Mesendoderm (in vitro differentiated cells): ENCODE measurements at regions not wholly inside any gene's neighbourhood (a gene's known extent, or its start where the extent isn't known, plus 50 kb on each side); places are given as distances from the start of the nearest gene placed in this dataset.

Experiments
- DNase-seq: peaks from one replicate; pipeline ENCODE4 v3.0.0; 2013
- H2AK5ac ChIP-seq: 2 replicates; pipeline ENCODE4 v1.6.1; 2013; ENCODE audit warnings: low read length, inconsistent platforms
- H2BK120ac ChIP-seq: 2 replicates; pipeline ENCODE4 v1.6.1; 2013; ENCODE audit warnings: low read depth, mild to moderate bottlenecking, low read length, moderate library complexity, mixed read lengths
- H2BK15ac ChIP-seq: replicated peaks from 2 replicates; pipeline ENCODE4 v1.6.1; 2013; ENCODE audit warnings: low read depth, mild to moderate bottlenecking, moderate library complexity
- H2BK5ac ChIP-seq: 2 replicates; pipeline ENCODE4 v1.6.1; 2013; ENCODE audit warnings: low read length, inconsistent platforms
- H3K18ac ChIP-seq: 2 replicates; pipeline ENCODE4 v1.6.1; 2013; ENCODE audit warnings: mild to moderate bottlenecking, low read length, mixed read lengths
- H3K23ac ChIP-seq: one replicate; pipeline ENCODE4 v1.6.1; 2013; ENCODE audit warnings: low read length
- H3K27ac ChIP-seq: 2 replicates; pipeline ENCODE4 v1.5.1; 2013; ENCODE audit warnings: low read depth, mild to moderate bottlenecking, inconsistent platforms, low read length, moderate library complexity
- H3K27me3 ChIP-seq: 2 replicates; pipeline ENCODE4 v1.6.1; 2013; ENCODE audit warnings: low read length, control low read depth, mild to moderate bottlenecking, inconsistent platforms; ENCODE audit not compliant: insufficient read depth, poor library complexity
- H3K36me3 ChIP-seq: 2 replicates; pipeline ENCODE4 v1.6.1; 2013; ENCODE audit warnings: low read length, inconsistent platforms; ENCODE audit not compliant: control insufficient read depth, insufficient read depth
- H3K4ac ChIP-seq: one replicate; pipeline ENCODE4 v1.6.1; 2013; ENCODE audit warnings: low read depth, mild to moderate bottlenecking, low read length, moderate library complexity
- H3K4me1 ChIP-seq: 2 replicates; pipeline ENCODE4 v1.6.1; 2013; ENCODE audit warnings: low read depth, low read length, inconsistent platforms; ENCODE audit not compliant: control insufficient read depth
- H3K4me2 ChIP-seq: 2 replicates; pipeline ENCODE4 v1.6.1; 2013; ENCODE audit warnings: low read length
- H3K4me3 ChIP-seq: 2 replicates; pipeline ENCODE4 v1.5.1; 2013; ENCODE audit warnings: mild to moderate bottlenecking, low read length
- H3K56ac ChIP-seq: one replicate; pipeline ENCODE4 v1.6.1; 2013; ENCODE audit warnings: low read length
- H3K79me1 ChIP-seq: 2 replicates; pipeline ENCODE4 v1.6.1; 2013; ENCODE audit warnings: low read length, inconsistent platforms
- H3K79me2 ChIP-seq: 2 replicates; pipeline ENCODE4 v1.6.1; 2013; ENCODE audit warnings: mild to moderate bottlenecking, low read length; ENCODE audit not compliant: control insufficient read depth, insufficient read depth
- H3K9ac ChIP-seq: 2 replicates; pipeline ENCODE4 v1.6.1; 2013; ENCODE audit warnings: low read length, inconsistent platforms
- H4K5ac ChIP-seq: one replicate; pipeline ENCODE4 v1.6.1; 2013; ENCODE audit warnings: low read length
- H4K8ac ChIP-seq: one replicate; pipeline ENCODE4 v1.6.1; 2013; ENCODE audit warnings: low read depth, mild to moderate bottlenecking, control low read depth, low read length, moderate library complexity
- WGBS: extraction: QIAGEN DNeasy Blood & Tissue Kit; methylation state at CpG from one replicate; pipeline ENCODE4 v1.1.7; 2013; ENCODE audit warnings: low lambda C conversion rate, missing lambda C conversion rate; ENCODE audit not compliant: insufficient coverage; ENCODE audit errors: extremely low coverage; 5-methylcytosine and 5-hydroxymethylcytosine counted together

- Histone ChIP-seq H3K4me2 (no peak overlapping the region), H3K56ac (no peak overlapping the region), H3K36me3 (no peaks in the 10 kb centered on the region), H4K5ac (no peak overlapping the region), H3K18ac (no peak overlapping the region), H2BK5ac (no peak overlapping the region), H4K8ac (no peak overlapping the region), H3K9ac (no peak overlapping the region), H3K23ac (no peak overlapping the region), H3K27me3 (no peaks in the 10 kb centered on the region), H3K27ac (no peak overlapping the region), H3K4me1 (no peaks in the 10 kb centered on the region), H2BK15ac (no peak overlapping the region), H2AK5ac (no peak overlapping the region), H2BK120ac (no peak overlapping the region), H3K79me1 (no peaks in the 10 kb centered on the region), H3K4me3 (no peak overlapping the region), H3K4ac (no peak overlapping the region), H3K79me2 (no peaks in the 10 kb centered on the region)
- DNase-seq: no peak
- no CpG with 5 or more reads among the region's 10 CpGs for WGBS
Observed at GRCh38 chr12:46523863-46524770, 151.5 kb upstream of the SLC38A2 start.

- no peak overlapping the region for H3K18ac ChIP-seq
- WGBS: no CpG with 5 or more reads among the region's 2 CpGs
- H3K36me3 ChIP-seq: no peaks in the 10 kb centered on the region
- no peak overlapping the region for H3K23ac ChIP-seq
- H3K27ac ChIP-seq: no peak overlapping the region
- no peak overlapping the region for H4K8ac ChIP-seq
- no peak overlapping the region for H3K4ac ChIP-seq
- H2BK120ac ChIP-seq: no peak overlapping the region
- H3K9ac ChIP-seq: no peak overlapping the region
- no peak overlapping the region for H3K4me3 ChIP-seq
- no peaks in the 10 kb centered on the region for H3K27me3 ChIP-seq
- no peak for DNase-seq
- H2AK5ac ChIP-seq: no peak overlapping the region
- H3K79me1 ChIP-seq: no peaks in the 10 kb centered on the region
- H3K4me2 ChIP-seq: no peak overlapping the region
- no peak overlapping the region for H4K5ac ChIP-seq
- no peak overlapping the region for H3K56ac ChIP-seq
- no peaks in the 10 kb centered on the region for H3K79me2 ChIP-seq
- H3K4me1 ChIP-seq: no peaks in the 10 kb centered on the region
- H2BK5ac ChIP-seq: no peak overlapping the region
- H2BK15ac ChIP-seq: no peak overlapping the region
Observed at GRCh38 chr12:46523446-46523845, 150.9 kb upstream of the SLC38A2 start.

GRCh38 chr12:46522071-46522470 lies 149.5 kb upstream of the SLC38A2 start:
- Histone ChIP-seq H3K4me3 (no peak overlapping the region), H3K4me2 (no peak overlapping the region), H3K79me1 (no peaks in the 10 kb centered on the region), H2BK5ac (no peak overlapping the region), H3K79me2 (no peaks in the 10 kb centered on the region), H3K9ac (no peak overlapping the region), H3K27ac (no peak overlapping the region), H3K23ac (no peak overlapping the region), H3K18ac (no peak overlapping the region), H3K4me1 (no peaks in the 10 kb centered on the region), H3K36me3 (no peaks in the 10 kb centered on the region), H2BK15ac (no peak overlapping the region), H2BK120ac (no peak overlapping the region), H3K27me3 (no peaks in the 10 kb centered on the region), H4K5ac (no peak overlapping the region), H3K56ac (no peak overlapping the region), H3K4ac (no peak overlapping the region), H4K8ac (no peak overlapping the region), H2AK5ac (no peak overlapping the region)
- no CpG with 5 or more reads among the region's 1 CpG for WGBS
- DNase-seq: no peak

GRCh38 chr12:46521145-46521544 lies 148.6 kb upstream of the SLC38A2 start:
- no peak overlapping the region for H3K56ac ChIP-seq
- H3K27me3 ChIP-seq: no peaks in the 10 kb centered on the region
- no peak overlapping the region for H3K27ac ChIP-seq
- WGBS: no CpG with 5 or more reads among the region's 2 CpGs
- no peak overlapping the region for H3K23ac ChIP-seq
- H3K79me1 ChIP-seq: no peaks in the 10 kb centered on the region
- no peak overlapping the region for H4K8ac ChIP-seq
- H3K4me2 ChIP-seq: no peak overlapping the region
- no peak overlapping the region for H2AK5ac ChIP-seq
- no peak overlapping the region for H3K18ac ChIP-seq
- DNase-seq: no peak
- no peaks in the 10 kb centered on the region for H3K4me1 ChIP-seq
- H4K5ac ChIP-seq: no peak overlapping the region
- no peaks in the 10 kb centered on the region for H3K79me2 ChIP-seq
- no peak overlapping the region for H2BK120ac ChIP-seq
- H3K36me3 ChIP-seq: no peaks in the 10 kb centered on the region
- no peak overlapping the region for H3K9ac ChIP-seq
- H2BK5ac ChIP-seq: no peak overlapping the region
- H3K4ac ChIP-seq: no peak overlapping the region
- H3K4me3 ChIP-seq: no peak overlapping the region
- H2BK15ac ChIP-seq: no peak overlapping the region

- Histone ChIP-seq H3K4me2 (no peak overlapping the region), H4K5ac (no peak overlapping the region), H2BK15ac (no peak overlapping the region), H2AK5ac (no peak overlapping the region), H4K8ac (no peak overlapping the region), H3K79me1 (no peaks in the 10 kb centered on the region), H2BK120ac (no peak overlapping the region), H3K4me3 (no peak overlapping the region), H3K9ac (no peak overlapping the region), H3K79me2 (no peaks in the 10 kb centered on the region), H3K4ac (no peak overlapping the region), H3K27me3 (no peaks in the 10 kb centered on the region), H2BK5ac (no peak overlapping the region), H3K27ac (no peak overlapping the region), H3K36me3 (no peaks in the 10 kb centered on the region), H3K56ac (no peak overlapping the region), H3K23ac (no peak overlapping the region), H3K18ac (no peak overlapping the region), H3K4me1 (no peaks in the 10 kb centered on the region)
- no peak for DNase-seq
- no CpG with 5 or more reads among the region's 1 CpG for WGBS
Observed at GRCh38 chr12:46519407-46519806, 146.8 kb upstream of the SLC38A2 start.

- Histone ChIP-seq H3K56ac (no peak overlapping the region), H3K4me3 (no peak overlapping the region), H2BK5ac (no peak overlapping the region), H3K79me2 (no peaks in the 10 kb centered on the region), H4K8ac (no peak overlapping the region), H3K36me3 (no peaks in the 10 kb centered on the region), H3K79me1 (no peaks in the 10 kb centered on the region), H2BK15ac (no peak overlapping the region), H4K5ac (no peak overlapping the region), H3K27me3 (no peaks in the 10 kb centered on the region), H3K4me2 (no peak overlapping the region), H3K27ac (no peak overlapping the region), H2AK5ac (no peak overlapping the region), H3K18ac (no peak overlapping the region), H3K23ac (no peak overlapping the region), H3K9ac (no peak overlapping the region), H3K4me1 (no peaks in the 10 kb centered on the region), H3K4ac (no peak overlapping the region), H2BK120ac (no peak overlapping the region)
- DNase-seq: no peak
- no CpG with 5 or more reads among the region's 3 CpGs for WGBS
Observed at GRCh38 chr12:46518729-46519128, 146.2 kb upstream of the SLC38A2 start.
